ENCODE measurements at regions not wholly inside any gene's neighbourhood (a gene's known extent, or its start where the extent isn't known, plus 50 kb on each side); places are given as distances from the start of the nearest gene placed in this dataset.

GRCh38 chr6:113406048-113406695 is 451.0 kb upstream of the MARCKS start:
- no peak for DNase-seq (ENCODE audit: low read depth in 2 of 2)

- no peak for DNase-seq (ENCODE audit: low read depth in 2 of 2)
Observed at GRCh38 chr6:113411011-113411410, 446.1 kb upstream of the MARCKS start.

- no peak for DNase-seq (ENCODE audit: low read depth in 2 of 2)
Observed at GRCh38 chr6:113412589-113413357, 444.4 kb upstream of the MARCKS start.

GRCh38 chr6:113414511-113414910 is 442.6 kb upstream of the MARCKS start:
- no peak for DNase-seq (ENCODE audit: low read depth in 2 of 2)

GRCh38 chr6:113416170-113416569 is 441.0 kb upstream of the MARCKS start:
- no peak for DNase-seq (ENCODE audit: low read depth in 2 of 2)

- DNase-seq (ENCODE audit: low read depth in 2 of 2): no peak
Observed at GRCh38 chr6:113420290-113420689, 436.9 kb upstream of the MARCKS start.

- DNase-seq (ENCODE audit: low read depth in 2 of 2): no peak
Observed at GRCh38 chr6:113421997-113422396, 435.1 kb upstream of the MARCKS start.

GRCh38 chr6:113423956-113424355 is 433.2 kb upstream of the MARCKS start:
- no peak for DNase-seq (ENCODE audit: low read depth in 2 of 2)

GRCh38 chr6:113425977-113426660 is 431.0 kb upstream of the MARCKS start:
- DNase-seq (ENCODE audit: low read depth in 2 of 2): no peak

- no peak for DNase-seq (ENCODE audit: low read depth in 2 of 2)
Observed at GRCh38 chr6:113427617-113428016, 429.5 kb upstream of the MARCKS start.

GRCh38 chr6:113428702-113429101 is 428.4 kb upstream of the MARCKS start:
- DNase-seq (ENCODE audit: low read depth in 2 of 2): no peak

GRCh38 chr6:113432521-113433334 is 424.4 kb upstream of the MARCKS start:
- no peak for DNase-seq (ENCODE audit: low read depth in 2 of 2)

- no peak for DNase-seq (ENCODE audit: low read depth in 2 of 2)
Observed at GRCh38 chr6:113433335-113433991, 423.7 kb upstream of the MARCKS start.

- DNase-seq (ENCODE audit: low read depth in 2 of 2): no peak
Observed at GRCh38 chr6:113434641-113435040, 422.5 kb upstream of the MARCKS start.

- DNase-seq (ENCODE audit: low read depth in 2 of 2): no peak
Observed at GRCh38 chr6:113437566-113437965, 419.6 kb upstream of the MARCKS start.

- DNase-seq (ENCODE audit: low read depth in 2 of 2): no peak
Observed at GRCh38 chr6:113439866-113440265, 417.3 kb upstream of the MARCKS start.

- no peak for DNase-seq (ENCODE audit: low read depth in 2 of 2)
Observed at GRCh38 chr6:113442040-113442439, 415.1 kb upstream of the MARCKS start.

- no peak for DNase-seq (ENCODE audit: low read depth in 2 of 2)
Observed at GRCh38 chr6:113445201-113445600, 411.9 kb upstream of the MARCKS start.

- no peak for DNase-seq (ENCODE audit: low read depth in 2 of 2)
Observed at GRCh38 chr6:113447088-113447831, 409.9 kb upstream of the MARCKS start.

- no peak for DNase-seq (ENCODE audit: low read depth in 2 of 2)
Observed at GRCh38 chr6:113449051-113449450, 408.1 kb upstream of the MARCKS start.

- DNase-seq (ENCODE audit: low read depth in 2 of 2): no peak
Observed at GRCh38 chr6:113450061-113450465, 407.1 kb upstream of the MARCKS start.
